H1 (cell line): ENCODE measurements at regions not wholly inside any gene's neighbourhood (a gene's known extent, or its start where the extent isn't known, plus 50 kb on each side); places are given as distances from the start of the nearest gene placed in this dataset.

ENCODE experiments used
- NANOG ChIP-seq: IDR thresholded peaks from 2 replicates; pipeline ENCODE4 v1.6.1; 2011; ENCODE audit warnings: low read length, low read depth, mild to moderate bottlenecking, inconsistent platforms; ENCODE audit not compliant: insufficient read depth, poor library complexity, severe bottlenecking
- RAD21 ChIP-seq, 2 experiments: IDR thresholded peaks in 1 of 2; conservative IDR thresholded peaks in 1 of 2; 2 replicates each; pipeline ENCODE4 v1.6.1; 2011; ENCODE audit warnings: low read depth in 2 of 2, low read length in 2 of 2, improper control_type of control experiment in 1 of 2, inconsistent platforms in 1 of 2, mild to moderate bottlenecking in 1 of 2, moderate library complexity in 1 of 2
- TF ChIP-seq, protein P1 (sequence below): fragments of 300-600 bp; sonication (generic); IDR thresholded peaks from 2 replicates; pipeline ENCODE4 v1.7.1; 2012; ENCODE audit warnings: low read length, moderate library complexity, mild to moderate bottlenecking, inconsistent platforms; ENCODE audit not compliant: insufficient replicate concordance
- TF ChIP-seq, protein P2 (sequence below), 3 experiments: IDR thresholded peaks; 1 replicate in 2 of 3; 2 replicates in 1 of 3; pipeline versions ENCODE4 v1.5.1 to v1.6.1; 2011; ENCODE audit warnings: low read length in 3 of 3, mild to moderate bottlenecking in 3 of 3, inconsistent platforms in 2 of 3, low read depth in 1 of 3, moderate library complexity in 1 of 3; ENCODE audit not compliant: insufficient read depth in 1 of 3; ENCODE audit errors: control extremely low read depth in 1 of 3

DNA sequence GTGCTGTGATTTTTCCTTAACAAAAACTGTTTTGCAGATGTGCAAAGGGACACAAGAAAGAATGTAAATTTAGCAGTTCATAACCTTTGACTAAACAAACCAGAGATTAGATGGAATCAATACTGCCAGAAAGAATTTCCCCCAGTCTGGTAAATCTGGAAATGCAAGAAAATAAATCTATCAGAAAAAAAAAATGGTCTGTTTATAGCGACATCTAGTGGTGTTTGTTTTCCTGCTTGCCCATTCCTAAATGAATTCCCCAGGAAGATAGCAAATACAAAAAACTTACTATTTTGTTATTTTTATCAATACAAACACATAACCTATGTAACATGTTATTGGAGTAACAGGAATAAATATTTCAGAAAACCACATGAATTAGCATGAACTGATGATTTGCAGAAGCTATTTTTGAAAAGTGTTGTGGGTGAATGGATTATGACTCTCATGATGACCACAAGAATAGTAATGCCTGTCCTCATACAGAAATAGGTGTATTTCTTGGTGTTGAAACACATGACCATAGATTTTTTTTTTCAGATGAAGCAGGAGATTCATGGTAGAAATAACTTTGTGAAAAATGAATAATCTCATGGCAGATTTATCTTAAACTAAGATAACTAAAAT, 1703.8 kb downstream of the MAT2B start (continued):
- TF ChIP-seq, protein P1, sequence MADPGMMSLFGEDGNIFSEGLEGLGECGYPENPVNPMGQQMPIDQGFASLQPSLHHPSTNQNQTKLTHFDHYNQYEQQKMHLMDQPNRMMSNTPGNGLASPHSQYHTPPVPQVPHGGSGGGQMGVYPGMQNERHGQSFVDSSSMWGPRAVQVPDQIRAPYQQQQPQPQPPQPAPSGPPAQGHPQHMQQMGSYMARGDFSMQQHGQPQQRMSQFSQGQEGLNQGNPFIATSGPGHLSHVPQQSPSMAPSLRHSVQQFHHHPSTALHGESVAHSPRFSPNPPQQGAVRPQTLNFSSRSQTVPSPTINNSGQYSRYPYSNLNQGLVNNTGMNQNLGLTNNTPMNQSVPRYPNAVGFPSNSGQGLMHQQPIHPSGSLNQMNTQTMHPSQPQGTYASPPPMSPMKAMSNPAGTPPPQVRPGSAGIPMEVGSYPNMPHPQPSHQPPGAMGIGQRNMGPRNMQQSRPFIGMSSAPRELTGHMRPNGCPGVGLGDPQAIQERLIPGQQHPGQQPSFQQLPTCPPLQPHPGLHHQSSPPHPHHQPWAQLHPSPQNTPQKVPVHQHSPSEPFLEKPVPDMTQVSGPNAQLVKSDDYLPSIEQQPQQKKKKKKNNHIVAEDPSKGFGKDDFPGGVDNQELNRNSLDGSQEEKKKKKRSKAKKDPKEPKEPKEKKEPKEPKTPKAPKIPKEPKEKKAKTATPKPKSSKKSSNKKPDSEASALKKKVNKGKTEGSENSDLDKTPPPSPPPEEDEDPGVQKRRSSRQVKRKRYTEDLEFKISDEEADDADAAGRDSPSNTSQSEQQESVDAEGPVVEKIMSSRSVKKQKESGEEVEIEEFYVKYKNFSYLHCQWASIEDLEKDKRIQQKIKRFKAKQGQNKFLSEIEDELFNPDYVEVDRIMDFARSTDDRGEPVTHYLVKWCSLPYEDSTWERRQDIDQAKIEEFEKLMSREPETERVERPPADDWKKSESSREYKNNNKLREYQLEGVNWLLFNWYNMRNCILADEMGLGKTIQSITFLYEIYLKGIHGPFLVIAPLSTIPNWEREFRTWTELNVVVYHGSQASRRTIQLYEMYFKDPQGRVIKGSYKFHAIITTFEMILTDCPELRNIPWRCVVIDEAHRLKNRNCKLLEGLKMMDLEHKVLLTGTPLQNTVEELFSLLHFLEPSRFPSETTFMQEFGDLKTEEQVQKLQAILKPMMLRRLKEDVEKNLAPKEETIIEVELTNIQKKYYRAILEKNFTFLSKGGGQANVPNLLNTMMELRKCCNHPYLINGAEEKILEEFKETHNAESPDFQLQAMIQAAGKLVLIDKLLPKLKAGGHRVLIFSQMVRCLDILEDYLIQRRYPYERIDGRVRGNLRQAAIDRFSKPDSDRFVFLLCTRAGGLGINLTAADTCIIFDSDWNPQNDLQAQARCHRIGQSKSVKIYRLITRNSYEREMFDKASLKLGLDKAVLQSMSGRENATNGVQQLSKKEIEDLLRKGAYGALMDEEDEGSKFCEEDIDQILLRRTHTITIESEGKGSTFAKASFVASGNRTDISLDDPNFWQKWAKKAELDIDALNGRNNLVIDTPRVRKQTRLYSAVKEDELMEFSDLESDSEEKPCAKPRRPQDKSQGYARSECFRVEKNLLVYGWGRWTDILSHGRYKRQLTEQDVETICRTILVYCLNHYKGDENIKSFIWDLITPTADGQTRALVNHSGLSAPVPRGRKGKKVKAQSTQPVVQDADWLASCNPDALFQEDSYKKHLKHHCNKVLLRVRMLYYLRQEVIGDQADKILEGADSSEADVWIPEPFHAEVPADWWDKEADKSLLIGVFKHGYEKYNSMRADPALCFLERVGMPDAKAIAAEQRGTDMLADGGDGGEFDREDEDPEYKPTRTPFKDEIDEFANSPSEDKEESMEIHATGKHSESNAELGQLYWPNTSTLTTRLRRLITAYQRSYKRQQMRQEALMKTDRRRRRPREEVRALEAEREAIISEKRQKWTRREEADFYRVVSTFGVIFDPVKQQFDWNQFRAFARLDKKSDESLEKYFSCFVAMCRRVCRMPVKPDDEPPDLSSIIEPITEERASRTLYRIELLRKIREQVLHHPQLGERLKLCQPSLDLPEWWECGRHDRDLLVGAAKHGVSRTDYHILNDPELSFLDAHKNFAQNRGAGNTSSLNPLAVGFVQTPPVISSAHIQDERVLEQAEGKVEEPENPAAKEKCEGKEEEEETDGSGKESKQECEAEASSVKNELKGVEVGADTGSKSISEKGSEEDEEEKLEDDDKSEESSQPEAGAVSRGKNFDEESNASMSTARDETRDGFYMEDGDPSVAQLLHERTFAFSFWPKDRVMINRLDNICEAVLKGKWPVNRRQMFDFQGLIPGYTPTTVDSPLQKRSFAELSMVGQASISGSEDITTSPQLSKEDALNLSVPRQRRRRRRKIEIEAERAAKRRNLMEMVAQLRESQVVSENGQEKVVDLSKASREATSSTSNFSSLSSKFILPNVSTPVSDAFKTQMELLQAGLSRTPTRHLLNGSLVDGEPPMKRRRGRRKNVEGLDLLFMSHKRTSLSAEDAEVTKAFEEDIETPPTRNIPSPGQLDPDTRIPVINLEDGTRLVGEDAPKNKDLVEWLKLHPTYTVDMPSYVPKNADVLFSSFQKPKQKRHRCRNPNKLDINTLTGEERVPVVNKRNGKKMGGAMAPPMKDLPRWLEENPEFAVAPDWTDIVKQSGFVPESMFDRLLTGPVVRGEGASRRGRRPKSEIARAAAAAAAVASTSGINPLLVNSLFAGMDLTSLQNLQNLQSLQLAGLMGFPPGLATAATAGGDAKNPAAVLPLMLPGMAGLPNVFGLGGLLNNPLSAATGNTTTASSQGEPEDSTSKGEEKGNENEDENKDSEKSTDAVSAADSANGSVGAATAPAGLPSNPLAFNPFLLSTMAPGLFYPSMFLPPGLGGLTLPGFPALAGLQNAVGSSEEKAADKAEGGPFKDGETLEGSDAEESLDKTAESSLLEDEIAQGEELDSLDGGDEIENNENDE, result peak; percentile 43
- TF ChIP-seq NANOG, result no peak
- TF ChIP-seq, protein P2, sequence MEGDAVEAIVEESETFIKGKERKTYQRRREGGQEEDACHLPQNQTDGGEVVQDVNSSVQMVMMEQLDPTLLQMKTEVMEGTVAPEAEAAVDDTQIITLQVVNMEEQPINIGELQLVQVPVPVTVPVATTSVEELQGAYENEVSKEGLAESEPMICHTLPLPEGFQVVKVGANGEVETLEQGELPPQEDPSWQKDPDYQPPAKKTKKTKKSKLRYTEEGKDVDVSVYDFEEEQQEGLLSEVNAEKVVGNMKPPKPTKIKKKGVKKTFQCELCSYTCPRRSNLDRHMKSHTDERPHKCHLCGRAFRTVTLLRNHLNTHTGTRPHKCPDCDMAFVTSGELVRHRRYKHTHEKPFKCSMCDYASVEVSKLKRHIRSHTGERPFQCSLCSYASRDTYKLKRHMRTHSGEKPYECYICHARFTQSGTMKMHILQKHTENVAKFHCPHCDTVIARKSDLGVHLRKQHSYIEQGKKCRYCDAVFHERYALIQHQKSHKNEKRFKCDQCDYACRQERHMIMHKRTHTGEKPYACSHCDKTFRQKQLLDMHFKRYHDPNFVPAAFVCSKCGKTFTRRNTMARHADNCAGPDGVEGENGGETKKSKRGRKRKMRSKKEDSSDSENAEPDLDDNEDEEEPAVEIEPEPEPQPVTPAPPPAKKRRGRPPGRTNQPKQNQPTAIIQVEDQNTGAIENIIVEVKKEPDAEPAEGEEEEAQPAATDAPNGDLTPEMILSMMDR (IDR thresholded peaks at IDR 0.05; ENCODE audit: control extremely low read depth in 1 of 3, insufficient read depth in 1 of 3, low read depth in 1 of 3, low read length in 3 of 3), result peak in 2 of 3 experiments; percentile 19 to 54; a peak in 2 of 4 replicates
- peak in 1 of 2 experiments; percentile 60 for TF ChIP-seq RAD21 (IDR thresholded peaks at IDR 0.05 in 1 of 2, conservative IDR thresholded peaks at IDR 0.05 in 1 of 2; ENCODE audit: low read depth in 2 of 2, low read length in 2 of 2)
